Panc1 (cell line): ENCODE measurements at regions not wholly inside any gene's neighbourhood (a gene's known extent, or its start where the extent isn't known, plus 50 kb on each side); places are given as distances from the start of the nearest gene placed in this dataset.

ENCODE experiments used
- ATAC-seq: fragments of 200-7000 bp; cut with Tn5 transposase; 2 replicates; pipeline ENCODE4 v1.9.1; 2020; ENCODE audit warnings: mild to moderate bottlenecking, moderate library complexity
- BruUV-seq: library from RNA; stranded (reverse); fragments of 400-500 nt; replicated peaks from 2 replicates; lab custom pipeline; 2021; lab: Mats Ljungman, UMichigan
- CTCF ChIA-PET: fragments of 300-600 bp; sonication (Branson Sonifier 250); formaldehyde crosslinking; loops from one replicate; lab custom pipeline; 2022; ENCODE audit warnings: antibody characterized with exemption; lab: Charles Lee
- POLR2A ChIA-PET: fragments of 300-600 bp; sonication (Branson Sonifier 250); formaldehyde crosslinking; loops from one replicate; lab custom pipeline; 2022; ENCODE audit warnings: antibody characterized with exemption; lab: Charles Lee
- DNase-seq: peaks from one replicate; pipeline ENCODE4 v3.0.0-alpha.2; 2010; ENCODE audit warnings: low read depth, low spot score
- H3K27ac ChIP-seq: 2 replicates; pipeline ENCODE4 v1.5.1; 2011; ENCODE audit warnings: mild to moderate bottlenecking, low read length, inconsistent platforms
- H3K27me3 ChIP-seq: fragments of 200-500 bp; sonication (Bioruptor generic); 2 replicates; pipeline ENCODE4 v1.6.0; 2014; ENCODE audit warnings: low read length, inconsistent platforms; ENCODE audit not compliant: control insufficient read depth, insufficient read depth
- H3K36me3 ChIP-seq: fragments of 200-500 bp; sonication (Bioruptor generic); 2 replicates; pipeline ENCODE4 v1.5.1; 2014; ENCODE audit warnings: inconsistent platforms, mild to moderate bottlenecking, low read length, moderate library complexity; ENCODE audit not compliant: control insufficient read depth, insufficient read depth
- H3K4me1 ChIP-seq: 2 replicates; pipeline ENCODE4 v1.5.1; 2011; ENCODE audit warnings: inconsistent platforms, mild to moderate bottlenecking, low read length, moderate library complexity; ENCODE audit not compliant: control insufficient read depth, insufficient read depth
- H3K4me3 ChIP-seq, 2 experiments: 2 replicates each; pipeline ENCODE4 v1.5.1; 2011 to 2012; ENCODE audit warnings: low read depth in 2 of 2, low read length in 2 of 2, mild to moderate bottlenecking in 2 of 2, inconsistent platforms in 1 of 2, moderate library complexity in 1 of 2
- H3K9me3 ChIP-seq: fragments of 200-500 bp; sonication (Bioruptor generic); 2 replicates; pipeline ENCODE4 v1.5.1; 2014; ENCODE audit warnings: low read depth, mild to moderate bottlenecking, inconsistent platforms, low read length, moderate library complexity; ENCODE audit not compliant: control insufficient read depth, insufficient read depth
- CTCF ChIP-seq: fragments of 450-650 bp; IDR thresholded peaks from 2 replicates; pipeline ENCODE4 v1.5.1; 2017; ENCODE audit warnings: mild to moderate bottlenecking
- POLR2AphosphoS5 ChIP-seq: IDR thresholded peaks from 2 replicates; pipeline ENCODE4 v1.6.1; 2012; ENCODE audit warnings: mild to moderate bottlenecking, low read depth, low read length, moderate library complexity
- REST ChIP-seq, 2 experiments: IDR thresholded peaks; 2 replicates each; pipeline ENCODE4 v1.6.1; 2011 to 2012; ENCODE audit warnings: low read depth in 2 of 2, control low read depth in 1 of 2, low read length in 1 of 2, mild to moderate bottlenecking in 1 of 2, moderate library complexity in 1 of 2; ENCODE audit not compliant: insufficient read depth in 1 of 2
- SIN3A ChIP-seq: IDR thresholded peaks from 2 replicates; pipeline ENCODE4 v1.6.1; 2012; ENCODE audit warnings: low read depth, mild to moderate bottlenecking, low read length, moderate library complexity, borderline replicate concordance; ENCODE audit not compliant: insufficient read depth
- TCF7L2 ChIP-seq: IDR thresholded peaks from 2 replicates; pipeline ENCODE4 v1.6.1; 2011; ENCODE audit warnings: mild to moderate bottlenecking, low read depth, low read length, inconsistent platforms
- in situ Hi-C: cut with HindIII; loops from 2 replicates; pipeline ENCODE4 v1.10.0; 2016; ENCODE audit warnings: low sequenced_read_pairs, low pct_unique_long_range_greater_than_20kb
- intact Hi-C: fragments of 100-400 bp; cut with micrococcal nuclease; formaldehyde crosslinking; loops from one replicate; pipeline ENCODE4 v1.10.0; 2022; ENCODE audit not compliant: unreplicated experiment

GRCh38 chr1:200265881-200266280 is 144.0 kb downstream of the ZNF281 start:
- ChIA-PET CTCF (no interaction called here), POLR2A (no interaction called here)
- Histone ChIP-seq H3K4me3 (no peak overlapping the region), H3K27me3 (no peaks in the 10 kb centered on the region), H3K4me1 (no peaks in the 10 kb centered on the region), H3K36me3 (no peaks in the 10 kb centered on the region), H3K27ac (no peak overlapping the region), H3K9me3 (no peaks in the 10 kb centered on the region)
- in situ Hi-C loops, result no loop called here
- intact Hi-C loops, result no loop called here
- no peak for TF ChIP-seq TCF7L2
- no peak for TF ChIP-seq POLR2AphosphoS5
- no peak for TF ChIP-seq SIN3A
- no peak for TF ChIP-seq CTCF
- no peak for TF ChIP-seq REST (IDR thresholded peaks at IDR 0.05; ENCODE audit: insufficient read depth in 1 of 2, low read depth in 2 of 2, low read length in 1 of 2)
- ATAC-seq (no peak), DNase-seq (no peak)
- no TSS peak for BruUV-seq

GRCh38 chr1:200265104-200265503 is 144.7 kb downstream of the ZNF281 start:
- Histone ChIP-seq H3K27me3 (no peaks in the 10 kb centered on the region), H3K9me3 (no peaks in the 10 kb centered on the region), H3K4me1 (no peaks in the 10 kb centered on the region), H3K36me3 (no peaks in the 10 kb centered on the region), H3K27ac (no peak overlapping the region), H3K4me3 (no peak overlapping the region)
- DNase-seq, result no peak
- POLR2A ChIA-PET, result no interaction called here
- TF ChIP-seq TCF7L2, result no peak
- no peak for TF ChIP-seq CTCF
- no peak for TF ChIP-seq POLR2AphosphoS5
- no peak for TF ChIP-seq REST (IDR thresholded peaks at IDR 0.05; ENCODE audit: insufficient read depth in 1 of 2, low read depth in 2 of 2, low read length in 1 of 2)
- no peak for TF ChIP-seq SIN3A
- CTCF ChIA-PET, result no interaction called here
- BruUV-seq, result no TSS peak
- ATAC-seq, result no peak
- in situ Hi-C loops (no loop called here), intact Hi-C loops (no loop called here)
